Astrocyte of the cerebellum (primary cell): ENCODE measurements at regions not wholly inside any gene's neighbourhood (a gene's known extent, or its start where the extent isn't known, plus 50 kb on each side); places are given as distances from the start of the nearest gene placed in this dataset.
"Not testable (repeated sequence)": the region's sequence is repeated elsewhere in the genome, so short reads cannot be mapped to it uniquely, and the experiment has no call there.

Source experiments
- DNase-seq: peaks from one replicate; pipeline ENCODE4 v3.0.0-alpha.2; 2011; ENCODE audit warnings: low read depth
- H3K4me3 ChIP-seq: 2 replicates; pipeline ENCODE4 v1.5.1; 2011; ENCODE audit warnings: mild to moderate bottlenecking, low read depth, low read length, moderate library complexity
- in situ Hi-C: cut with HindIII; loops from 2 replicates; pipeline ENCODE4 v1.10.0; 2017; ENCODE audit warnings: low sequenced_read_pairs
- TF ChIP-seq, protein P1 (sequence below): IDR thresholded peaks from 2 replicates; pipeline ENCODE4 v1.5.1; 2012; ENCODE audit warnings: low read length, low read depth, moderate library complexity, mild to moderate bottlenecking; ENCODE audit errors: missing control alignments

DNA sequence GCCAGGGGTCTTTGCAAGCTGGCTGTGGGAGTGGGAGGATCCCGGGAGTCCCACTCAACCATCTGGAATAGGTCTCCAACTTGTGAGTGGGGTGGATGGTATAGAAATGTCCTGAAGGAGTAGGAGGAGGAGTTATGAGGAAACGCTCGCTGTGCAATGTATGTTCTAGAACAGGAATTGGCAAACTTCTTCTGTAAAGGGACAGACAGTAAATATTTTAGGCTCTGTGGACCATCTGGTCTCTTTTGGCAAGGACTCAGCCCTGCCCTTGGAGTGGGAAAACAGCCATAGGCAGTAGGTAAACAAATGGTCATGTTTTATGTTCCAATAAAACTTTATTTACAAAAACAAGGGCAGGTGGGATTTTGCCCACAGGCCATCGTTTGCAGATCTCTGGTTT is 149.2 kb downstream of the NPIPB5 start:
- TF ChIP-seq, protein P1, sequence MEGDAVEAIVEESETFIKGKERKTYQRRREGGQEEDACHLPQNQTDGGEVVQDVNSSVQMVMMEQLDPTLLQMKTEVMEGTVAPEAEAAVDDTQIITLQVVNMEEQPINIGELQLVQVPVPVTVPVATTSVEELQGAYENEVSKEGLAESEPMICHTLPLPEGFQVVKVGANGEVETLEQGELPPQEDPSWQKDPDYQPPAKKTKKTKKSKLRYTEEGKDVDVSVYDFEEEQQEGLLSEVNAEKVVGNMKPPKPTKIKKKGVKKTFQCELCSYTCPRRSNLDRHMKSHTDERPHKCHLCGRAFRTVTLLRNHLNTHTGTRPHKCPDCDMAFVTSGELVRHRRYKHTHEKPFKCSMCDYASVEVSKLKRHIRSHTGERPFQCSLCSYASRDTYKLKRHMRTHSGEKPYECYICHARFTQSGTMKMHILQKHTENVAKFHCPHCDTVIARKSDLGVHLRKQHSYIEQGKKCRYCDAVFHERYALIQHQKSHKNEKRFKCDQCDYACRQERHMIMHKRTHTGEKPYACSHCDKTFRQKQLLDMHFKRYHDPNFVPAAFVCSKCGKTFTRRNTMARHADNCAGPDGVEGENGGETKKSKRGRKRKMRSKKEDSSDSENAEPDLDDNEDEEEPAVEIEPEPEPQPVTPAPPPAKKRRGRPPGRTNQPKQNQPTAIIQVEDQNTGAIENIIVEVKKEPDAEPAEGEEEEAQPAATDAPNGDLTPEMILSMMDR, result no peak
- in situ Hi-C loops, result loop anchor here (5.0 kb wide), 1 partner anchor 37 kb away; no protein-coding TSS in a partner anchor
- DNase-seq, result no peak
- H3K4me3 ChIP-seq, result no peak overlapping the region

DNA sequence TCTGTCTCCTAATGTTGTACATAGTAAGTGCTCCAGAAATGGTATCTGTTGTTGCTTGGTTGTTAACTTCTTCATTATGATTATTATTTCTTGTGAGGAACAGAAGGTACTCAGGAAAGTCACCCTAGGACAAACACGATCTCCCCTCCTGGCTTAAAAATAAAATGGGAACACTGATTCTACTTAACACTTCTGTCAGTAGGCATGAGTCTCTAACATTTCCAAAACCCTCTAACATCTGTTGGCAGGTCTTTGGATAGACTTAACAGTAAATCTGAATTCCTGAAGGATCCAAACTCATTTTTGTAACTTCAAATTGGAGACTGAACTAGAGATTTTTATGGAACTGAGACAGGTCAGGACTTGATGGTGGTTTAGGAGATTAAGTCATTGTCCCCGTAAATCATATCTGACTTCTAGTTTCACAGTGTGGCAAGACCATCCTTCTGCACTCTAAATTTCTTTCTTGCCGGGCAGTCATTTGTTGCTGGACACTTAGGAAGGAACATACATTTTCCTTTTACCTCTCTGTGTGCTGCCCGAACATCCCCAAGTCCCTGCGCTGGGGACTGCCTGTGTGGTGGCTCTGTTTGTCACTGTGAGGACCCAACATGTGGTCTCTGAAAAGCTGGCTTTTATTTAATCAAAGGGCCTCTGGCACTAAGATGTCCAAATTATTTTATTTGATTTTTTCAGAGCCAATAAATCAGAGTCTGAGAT is 149.9 kb downstream of the NPIPB5 start:
- DNase-seq, result no peak
- TF ChIP-seq, protein P1, result no peak
- in situ Hi-C loops, result loop anchor here (5.0 kb wide), 1 partner anchor 37 kb away; no protein-coding TSS in a partner anchor
- H3K4me3 ChIP-seq, result no peak overlapping the region

DNA sequence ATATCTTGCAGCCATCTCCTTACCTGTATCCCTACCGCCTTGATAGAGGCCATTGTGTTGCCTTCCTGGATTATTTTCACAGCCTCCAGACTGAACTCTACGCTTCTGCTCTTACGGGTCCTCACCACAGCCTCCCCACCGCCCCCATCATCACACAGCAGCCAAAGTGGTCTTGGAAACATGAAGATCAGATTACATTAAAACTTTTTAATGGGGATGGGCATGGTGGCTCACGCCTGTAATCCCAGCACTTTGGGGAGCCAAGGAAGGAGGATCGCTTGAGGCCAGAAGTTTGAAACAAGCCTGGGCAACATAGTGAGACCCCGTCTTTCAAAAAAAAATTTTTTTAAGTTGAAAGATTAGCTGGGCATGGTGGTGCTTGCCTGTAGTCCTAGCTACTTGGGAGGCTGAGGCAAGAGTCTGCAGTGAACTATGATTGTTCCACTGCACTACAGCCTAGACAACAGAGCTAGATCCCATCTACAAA is 150.5 kb downstream of the NPIPB5 start:
- in situ Hi-C loops, result loop anchor here (5.0 kb wide), 1 partner anchor 36 kb away; no protein-coding TSS in a partner anchor
- no peak overlapping the region for H3K4me3 ChIP-seq
- DNase-seq, result no peak
- TF ChIP-seq, protein P1, result no peak

DNA sequence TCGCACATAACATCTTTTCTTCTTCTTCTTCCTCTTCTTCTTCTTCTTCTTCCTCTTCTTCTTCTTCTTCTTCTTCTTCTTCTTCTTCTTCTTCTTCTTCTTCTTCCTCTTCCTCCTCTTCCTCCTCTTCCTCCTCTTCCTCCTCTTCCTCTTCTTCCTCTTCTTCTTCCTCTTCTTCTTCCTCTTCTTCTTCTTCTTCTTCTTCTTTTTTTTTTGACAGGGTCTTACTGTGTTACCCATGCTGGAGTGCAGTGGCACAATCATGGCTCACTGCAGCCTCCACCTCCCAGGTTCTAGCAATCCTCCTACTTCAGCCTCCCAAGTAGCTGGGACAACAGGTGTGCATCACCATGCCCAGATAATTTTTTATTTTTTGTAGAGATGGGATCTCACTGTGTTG is 151.0 kb upstream of the HS3ST2 start:
- in situ Hi-C loops, result loop anchor here (5.0 kb wide), 1 partner anchor 34 kb away; no protein-coding TSS in a partner anchor

DNA sequence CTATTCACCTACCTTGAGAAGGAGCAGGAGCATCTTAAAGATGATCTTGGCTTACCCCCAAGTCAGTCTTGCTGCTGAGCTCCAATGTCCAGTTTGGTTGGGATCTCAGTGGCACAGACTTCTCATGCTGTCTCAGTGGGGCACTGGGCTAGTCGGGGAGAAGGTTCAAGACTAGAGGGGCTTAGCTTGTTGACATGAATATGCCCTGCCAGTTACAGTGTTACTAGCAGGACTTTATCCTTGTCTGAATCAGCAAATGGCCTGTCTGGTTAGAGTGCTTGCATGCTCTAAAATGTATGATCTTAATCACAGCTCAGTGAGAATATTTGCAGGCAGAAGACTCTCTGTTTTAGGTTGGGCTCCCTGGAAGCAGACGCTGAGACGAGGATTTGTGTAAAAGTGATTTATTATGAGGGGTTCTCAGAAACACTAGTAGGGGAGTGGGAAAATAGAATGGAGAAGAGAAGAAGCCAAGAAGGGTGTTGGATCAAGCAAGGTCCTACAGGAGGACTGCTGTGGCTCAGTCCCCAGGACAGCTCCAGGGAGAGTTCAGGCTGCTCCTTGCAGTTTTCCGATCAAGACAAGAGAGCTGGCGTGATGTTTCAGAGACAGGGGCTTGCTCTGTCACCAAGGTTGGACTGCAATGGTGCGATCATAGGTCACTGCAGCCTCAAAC is 150.4 kb upstream of the HS3ST2 start:
- TF ChIP-seq, protein P1, result no peak
- no peak overlapping the region for H3K4me3 ChIP-seq
- no peak for DNase-seq
- in situ Hi-C loops, result loop anchor here (5.0 kb wide), 1 partner anchor 34 kb away; no protein-coding TSS in a partner anchor

More for the DNA sequence above, 151.0 kb upstream of the HS3ST2 start:
- H3K4me3 ChIP-seq, DNase-seq: not testable (repeated sequence)

DNA sequence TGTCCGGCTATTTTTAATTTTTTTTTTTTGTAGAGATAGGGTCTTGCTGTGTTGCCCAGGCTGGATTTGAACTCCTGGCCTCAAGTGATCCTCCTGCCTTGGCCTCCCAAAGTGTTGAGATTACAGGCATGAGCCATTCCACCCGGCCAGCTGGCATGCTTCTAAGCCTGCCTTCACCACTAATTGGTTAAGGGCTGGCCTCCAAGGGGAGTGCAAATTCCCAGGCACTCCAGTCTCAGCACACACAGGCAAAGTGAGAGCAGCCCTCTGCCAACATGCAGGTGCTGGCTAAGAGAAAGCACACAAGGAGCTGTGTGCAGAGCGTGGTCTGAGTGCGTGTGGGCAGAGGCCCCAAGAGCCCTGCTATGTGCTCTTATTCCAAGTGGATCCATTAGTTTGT is 149.8 kb upstream of the HS3ST2 start:
- DNase-seq, result no peak
- no peak overlapping the region for H3K4me3 ChIP-seq
- in situ Hi-C loops, result loop anchor here (5.0 kb wide), 1 partner anchor 33 kb away; no protein-coding TSS in a partner anchor
- TF ChIP-seq, protein P1, result no peak
